ENCODE measurements at regions not wholly inside any gene's neighbourhood (a gene's known extent, or its start where the extent isn't known, plus 50 kb on each side); places are given as distances from the start of the nearest gene placed in this dataset.

DNA sequence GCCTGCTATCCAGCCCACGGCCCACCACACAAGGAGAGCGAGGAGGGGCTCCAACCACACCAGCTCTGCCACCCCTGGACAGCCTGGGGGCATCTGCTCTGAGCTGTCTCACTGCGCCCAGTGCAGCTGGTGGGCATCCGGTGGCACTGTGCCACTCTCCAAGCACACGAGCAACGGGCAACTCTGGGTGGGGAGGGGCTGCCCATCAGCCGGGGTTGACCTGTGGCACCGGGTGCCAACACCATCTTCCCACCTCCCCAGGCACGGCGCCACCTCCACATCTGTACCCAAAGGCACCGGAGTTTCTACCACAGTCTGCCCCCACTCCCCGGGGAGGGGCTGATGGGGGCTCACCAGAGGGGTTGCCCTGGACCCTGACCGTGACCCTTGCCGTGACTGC, 241.8 kb downstream of the RBFOX3 start:
- no peak for DNase-seq (ENCODE audit: low read depth)

DNA sequence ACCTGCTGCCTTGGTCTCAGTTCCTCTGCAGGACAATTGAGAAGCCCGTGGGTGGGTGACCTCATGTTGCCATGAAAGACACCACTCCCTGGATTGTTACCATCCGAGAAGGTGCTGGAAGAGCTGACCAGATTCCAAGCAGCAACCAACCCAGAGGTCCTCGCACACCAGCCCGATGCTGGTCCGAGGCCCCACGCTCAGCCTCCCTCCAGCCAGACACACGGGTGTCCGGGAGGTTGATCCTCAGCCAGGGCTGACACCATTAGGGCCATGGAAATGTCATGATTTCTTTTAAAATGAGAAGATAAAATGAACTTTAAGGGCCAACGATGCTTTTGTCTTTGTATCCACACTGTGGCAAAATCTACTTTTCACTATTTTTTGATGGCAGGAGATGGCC, 242.3 kb downstream of the RBFOX3 start:
- no peak for DNase-seq (ENCODE audit: low read depth)

DNA sequence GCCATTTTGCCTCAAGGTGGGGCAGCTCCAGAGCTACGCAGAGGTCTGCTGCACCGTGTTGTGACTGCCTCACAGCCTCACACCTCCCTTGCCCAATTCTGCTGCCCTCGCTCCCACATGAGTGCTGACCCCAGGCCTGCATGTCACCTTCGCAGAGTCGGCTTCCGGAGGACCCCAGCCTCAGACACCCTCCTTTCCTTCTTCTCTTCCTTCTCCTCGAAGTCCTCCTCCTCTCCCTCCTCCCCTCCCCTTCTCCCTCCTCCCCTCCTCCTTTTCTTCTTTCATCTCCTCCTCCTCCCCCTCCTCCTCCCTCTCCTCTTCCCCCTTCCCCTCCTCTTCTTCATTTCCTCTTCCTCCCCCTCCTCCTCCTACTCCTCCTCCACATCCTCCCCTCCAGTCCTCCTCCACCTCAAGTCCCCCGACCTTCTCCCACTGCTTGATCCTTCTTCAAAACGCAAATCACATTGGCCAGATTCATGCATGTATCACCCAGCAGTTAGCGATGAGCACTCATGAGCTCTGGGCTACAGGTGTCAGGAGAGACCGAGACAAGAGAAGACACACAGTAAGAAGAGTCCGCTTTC, 243.8 kb downstream of the RBFOX3 start:
- no peak for DNase-seq (ENCODE audit: low read depth)

DNA sequence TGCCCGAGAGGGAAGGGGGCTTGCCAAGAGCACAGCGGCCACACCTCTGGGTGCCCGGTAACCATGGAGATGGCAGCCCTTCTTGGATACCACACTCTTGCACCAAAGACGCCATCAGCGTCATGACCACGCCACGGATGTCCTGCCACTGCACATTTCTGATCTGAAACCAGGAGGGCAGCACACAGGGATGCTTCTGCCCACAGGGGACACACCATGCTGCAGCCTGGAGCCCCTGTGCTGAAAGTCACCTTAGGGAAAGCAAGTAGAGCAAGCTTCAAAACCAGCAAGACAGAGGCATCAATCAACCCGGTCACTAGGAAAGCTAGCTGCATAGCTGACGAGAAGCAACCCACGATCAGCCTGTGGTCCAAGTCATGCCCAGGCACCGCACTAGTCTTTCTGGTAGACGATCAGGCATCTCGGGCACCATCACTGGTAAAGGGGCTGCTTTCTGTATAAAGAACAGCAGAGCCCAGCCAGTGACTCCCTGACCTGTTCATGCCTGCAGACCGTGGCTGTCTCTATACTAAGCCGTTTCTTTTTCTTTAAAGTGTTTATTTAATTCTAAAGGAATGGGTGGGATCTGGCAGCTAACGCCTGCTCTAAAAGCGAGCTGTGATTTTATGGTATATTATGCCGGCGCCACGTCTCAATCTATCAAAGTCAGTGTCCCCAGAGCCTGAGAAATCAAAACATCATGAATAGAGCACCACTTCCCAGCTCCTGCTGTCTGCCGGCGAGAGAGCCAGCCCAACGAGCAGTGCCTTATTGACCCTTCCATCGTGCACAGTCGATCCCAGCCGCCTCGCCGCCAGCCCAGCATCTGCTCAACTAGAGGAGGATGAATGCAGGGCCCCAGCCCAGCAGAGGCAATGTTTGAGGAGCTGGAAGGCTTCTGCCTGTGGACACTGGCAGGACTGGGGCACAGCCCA, 244.7 kb downstream of the RBFOX3 start:
- no peak for DNase-seq (ENCODE audit: low read depth)

DNA sequence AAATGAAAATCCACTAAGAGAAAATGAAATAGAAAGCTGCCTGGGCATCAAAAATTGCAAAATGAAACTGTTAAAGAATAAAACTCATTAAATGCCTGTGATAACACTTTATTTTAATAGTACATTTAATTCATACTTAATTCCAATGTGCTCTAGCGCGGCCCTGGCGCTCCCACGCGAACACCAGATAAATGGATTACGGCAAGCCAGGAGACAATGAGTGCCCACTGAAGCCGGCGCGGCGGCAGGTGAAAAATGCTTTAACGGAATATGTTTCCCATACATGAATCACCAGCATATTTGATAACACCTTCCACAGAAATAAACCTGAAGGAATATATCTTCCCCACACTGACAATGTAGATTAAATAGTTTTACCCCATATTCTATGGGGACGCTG, 245.5 kb downstream of the RBFOX3 start:
- no peak for DNase-seq (ENCODE audit: low read depth)

DNA sequence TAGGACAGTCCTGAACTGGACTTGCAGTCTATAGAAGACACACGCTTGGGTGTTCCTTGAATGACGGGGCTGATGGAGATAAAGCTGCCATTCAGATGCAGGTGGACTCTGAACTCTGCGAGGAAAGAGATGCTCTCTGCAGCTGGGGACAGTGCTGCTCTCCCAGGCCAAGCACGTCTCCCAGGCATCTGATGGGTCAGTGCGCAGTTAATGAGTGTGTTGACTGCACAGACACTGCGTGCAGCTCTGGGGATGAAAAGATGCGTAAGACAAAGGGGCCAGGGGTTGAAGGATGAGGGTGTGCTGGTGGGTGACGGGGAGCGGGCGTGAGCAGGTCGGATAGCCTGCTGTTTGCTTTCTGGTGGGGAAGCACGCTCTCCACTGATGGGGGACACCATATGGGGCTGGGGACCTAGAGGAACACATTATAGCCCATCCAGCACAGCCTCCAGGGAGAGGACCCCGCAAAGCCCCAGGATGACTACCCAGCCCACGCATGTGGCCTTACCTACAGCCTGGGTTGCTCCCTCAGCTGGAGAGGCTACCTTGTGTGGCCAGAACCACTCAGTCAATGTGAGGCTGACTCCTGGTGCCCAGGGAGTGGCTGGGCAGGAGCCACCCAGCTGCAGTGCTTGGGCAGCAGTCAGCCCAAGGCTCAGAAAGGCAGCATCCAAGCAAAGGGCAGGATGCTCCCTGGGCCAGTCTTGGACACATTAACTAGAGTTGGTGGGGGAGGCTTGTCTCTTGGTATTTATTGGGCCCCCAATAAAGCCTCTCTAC, 246.3 kb downstream of the RBFOX3 start:
- DNase-seq (ENCODE audit: low read depth), result no peak

DNA sequence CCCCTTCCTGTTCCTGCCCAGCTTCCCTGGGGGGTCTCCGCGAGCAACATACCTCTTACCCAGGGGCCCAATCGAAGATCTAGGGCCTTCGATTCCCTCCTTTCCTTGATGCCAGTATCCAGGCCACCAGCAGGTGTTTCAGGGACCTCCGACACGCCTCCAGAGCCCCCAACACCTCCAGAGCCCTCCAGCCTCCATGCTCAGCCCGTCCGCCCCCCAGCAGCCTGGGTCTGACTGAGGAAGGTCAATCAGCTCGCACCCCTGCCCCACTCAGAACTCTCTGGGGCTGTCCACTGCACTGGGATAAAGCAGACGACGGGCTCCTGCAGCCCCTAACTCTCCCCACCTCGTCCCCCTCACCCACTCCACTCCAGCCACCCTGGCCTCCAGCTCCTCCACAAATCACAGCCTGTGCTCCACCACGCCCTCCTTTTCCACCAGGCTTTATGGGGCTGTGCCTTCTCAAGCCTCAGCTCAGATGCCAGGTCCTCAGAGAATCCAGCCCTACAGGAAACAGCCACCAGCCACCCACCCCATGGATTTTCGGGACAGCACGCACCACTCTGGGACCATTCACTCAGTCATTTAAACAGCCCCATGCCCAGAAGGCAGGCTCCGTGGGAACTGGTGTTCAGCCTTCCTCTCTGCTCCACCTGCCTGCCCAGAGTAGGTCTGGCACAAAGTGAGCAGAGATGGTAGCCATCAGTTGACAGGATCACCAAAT, 247.1 kb downstream of the RBFOX3 start:
- no peak for DNase-seq (ENCODE audit: low read depth)

DNA sequence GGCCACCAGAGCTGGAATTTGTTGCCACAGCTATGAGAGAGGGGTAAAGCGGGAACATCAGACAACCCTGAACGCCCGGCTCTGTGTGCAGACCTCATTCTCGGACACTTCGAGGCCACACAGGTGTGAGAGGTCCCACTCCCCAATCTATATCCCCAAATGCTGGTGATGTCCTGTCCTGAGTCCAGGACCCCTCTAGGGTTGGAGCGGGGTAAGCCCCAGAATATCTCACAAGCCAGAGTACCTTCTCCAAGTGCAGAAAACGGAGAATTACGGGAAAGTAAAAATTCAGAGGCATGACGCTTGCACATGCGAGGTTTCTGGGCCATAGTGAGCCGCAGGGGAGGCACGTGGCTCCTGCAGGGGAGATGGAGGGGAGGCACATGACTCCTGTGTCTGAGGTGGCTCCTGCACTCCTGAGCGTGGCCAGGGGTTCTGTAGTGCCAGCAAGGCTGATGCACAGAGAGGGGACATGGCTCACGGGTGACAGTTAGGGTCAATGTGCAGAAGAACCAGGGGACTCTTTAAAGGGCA, 248.0 kb downstream of the RBFOX3 start:
- no peak for DNase-seq (ENCODE audit: low read depth)

DNA sequence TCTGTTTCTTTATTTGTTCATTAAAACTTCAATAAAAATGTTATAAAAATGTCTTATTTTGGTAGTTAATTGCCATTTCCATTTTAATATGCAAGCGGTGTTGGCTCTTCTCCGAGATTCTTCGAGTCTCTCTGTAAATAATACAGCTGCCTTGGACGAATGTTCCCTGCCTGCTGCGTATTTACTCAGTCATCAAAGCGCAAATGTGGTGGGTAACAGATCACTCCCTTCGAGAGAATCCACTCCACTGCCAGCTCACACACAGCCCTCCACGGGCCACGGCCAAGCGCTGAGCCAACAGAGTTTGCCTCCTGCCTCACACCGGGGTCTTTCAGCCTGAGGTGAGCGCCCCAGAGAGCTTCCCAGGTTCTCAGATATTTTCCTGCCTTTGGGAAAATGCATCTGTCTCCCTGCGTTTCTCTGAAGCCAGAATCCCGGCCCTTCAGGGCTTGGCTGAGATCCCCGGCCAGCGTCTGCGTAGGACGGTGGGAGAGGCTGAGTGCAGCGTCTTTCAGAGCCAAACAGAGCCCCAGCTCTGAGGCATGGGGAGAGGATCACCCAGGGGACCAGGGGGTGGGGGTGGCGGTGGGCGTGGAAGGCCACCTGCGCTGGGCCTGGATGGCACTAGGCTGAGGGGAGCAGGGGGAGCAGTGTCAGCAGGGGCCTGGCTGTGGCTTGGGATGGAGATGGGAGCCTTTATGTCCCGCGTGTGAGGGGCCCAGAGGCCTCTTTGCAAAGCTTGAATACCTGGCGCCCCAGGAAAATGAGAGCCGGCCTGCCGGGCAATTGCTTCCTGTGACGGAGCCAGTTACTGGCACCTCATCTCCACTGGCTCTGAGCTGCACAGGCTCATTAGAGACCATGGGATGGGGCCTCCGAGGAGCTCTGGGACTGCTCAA, 248.7 kb downstream of the RBFOX3 start:
- DNase-seq (ENCODE audit: low read depth), result no peak

DNA sequence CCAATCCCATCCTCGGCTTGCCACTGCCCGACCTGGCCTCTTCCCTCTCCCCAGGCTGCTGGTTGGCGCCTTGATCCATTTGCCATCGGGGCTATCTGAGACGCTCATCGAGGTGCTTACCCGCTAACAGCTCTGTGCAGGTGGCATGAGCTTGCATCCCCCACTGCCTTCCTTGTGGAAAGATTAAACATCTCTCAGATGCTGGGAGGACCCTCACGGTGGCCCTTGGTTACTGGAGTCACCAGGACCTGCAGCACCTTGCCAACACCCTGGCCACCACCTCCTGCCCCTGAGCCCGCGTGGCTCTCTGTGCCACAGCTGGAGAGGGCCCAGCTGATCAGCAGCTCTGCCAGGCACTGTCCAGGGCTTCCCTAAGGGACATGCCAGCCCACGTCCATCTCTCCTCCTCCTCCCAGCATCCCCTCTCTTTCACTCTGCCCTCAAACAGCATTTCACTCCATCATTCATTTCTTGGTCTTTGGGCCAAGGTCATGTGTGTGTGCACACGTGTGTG, 249.6 kb downstream of the RBFOX3 start:
- no peak for DNase-seq (ENCODE audit: low read depth)

DNA sequence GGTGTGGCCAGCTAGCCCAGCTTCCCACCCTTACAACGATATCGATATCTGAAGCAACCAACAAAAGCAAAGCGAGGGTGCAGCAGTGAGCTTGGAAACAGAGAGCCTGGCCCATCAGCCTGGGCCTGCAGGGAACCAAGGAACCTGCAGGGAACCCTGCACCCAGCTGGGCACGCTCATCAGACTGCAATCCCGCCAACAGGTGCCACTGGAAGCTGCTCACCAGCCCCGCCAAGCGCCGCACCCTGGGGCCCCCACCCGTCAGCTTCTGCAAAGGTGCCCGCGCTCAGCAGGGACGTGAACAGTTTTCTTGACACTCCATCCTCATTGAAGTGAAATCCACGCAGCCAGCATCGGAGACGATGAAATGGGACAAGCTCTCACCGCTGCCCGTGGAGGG, 250.7 kb downstream of the RBFOX3 start:
- no peak for DNase-seq (ENCODE audit: low read depth)

DNA sequence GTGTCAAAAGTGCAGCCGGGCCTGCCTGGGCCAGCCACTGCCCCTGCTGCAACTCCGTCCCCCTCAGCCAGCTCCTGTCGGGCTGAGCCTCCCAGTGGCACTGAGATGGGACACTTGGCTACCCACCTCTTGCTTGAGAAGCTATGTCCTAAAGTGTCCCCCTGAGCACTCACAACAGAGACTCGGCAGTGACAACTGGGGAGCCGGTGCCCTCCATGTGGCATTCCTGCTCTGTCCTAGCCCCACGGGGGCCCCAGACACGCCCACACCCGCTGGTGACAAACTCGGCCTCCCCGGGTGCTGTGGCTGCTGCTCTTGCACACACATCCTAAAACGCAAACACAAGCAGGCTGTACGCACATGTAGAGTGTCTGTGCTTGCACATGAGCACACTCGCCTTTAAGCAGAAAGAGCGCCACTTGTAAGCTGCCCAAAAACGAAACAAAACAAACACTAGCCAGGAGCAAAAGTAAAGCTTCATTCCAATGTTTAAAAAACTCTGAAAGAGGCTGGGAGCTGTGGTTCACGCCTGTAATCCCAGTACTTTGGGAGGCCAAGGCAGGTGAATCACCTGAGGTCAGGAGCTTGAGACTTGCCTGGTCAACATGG, 253.9 kb downstream of the RBFOX3 start:
- no peak for DNase-seq (ENCODE audit: low read depth)

DNA sequence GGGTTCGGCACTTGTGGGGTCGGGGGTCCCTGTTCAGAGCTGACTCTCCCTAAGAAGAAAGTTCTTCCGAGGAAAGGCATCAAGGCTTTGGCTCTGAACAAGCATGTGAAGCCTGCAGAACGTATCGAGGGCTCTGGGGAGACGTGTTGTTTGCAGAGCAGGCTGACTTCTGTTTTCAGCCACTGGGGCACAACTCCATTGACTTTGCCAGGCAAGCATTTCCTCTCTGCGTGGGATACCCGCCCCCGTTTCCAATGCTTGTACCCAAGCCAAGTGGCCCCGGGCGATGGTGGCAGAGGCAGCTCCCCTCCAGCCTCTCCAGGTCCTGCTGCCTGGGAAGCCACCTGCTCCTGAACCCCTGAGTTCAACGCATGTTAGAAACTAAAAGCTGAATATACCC, 255.7 kb downstream of the RBFOX3 start:
- DNase-seq (ENCODE audit: low read depth), result no peak

DNA sequence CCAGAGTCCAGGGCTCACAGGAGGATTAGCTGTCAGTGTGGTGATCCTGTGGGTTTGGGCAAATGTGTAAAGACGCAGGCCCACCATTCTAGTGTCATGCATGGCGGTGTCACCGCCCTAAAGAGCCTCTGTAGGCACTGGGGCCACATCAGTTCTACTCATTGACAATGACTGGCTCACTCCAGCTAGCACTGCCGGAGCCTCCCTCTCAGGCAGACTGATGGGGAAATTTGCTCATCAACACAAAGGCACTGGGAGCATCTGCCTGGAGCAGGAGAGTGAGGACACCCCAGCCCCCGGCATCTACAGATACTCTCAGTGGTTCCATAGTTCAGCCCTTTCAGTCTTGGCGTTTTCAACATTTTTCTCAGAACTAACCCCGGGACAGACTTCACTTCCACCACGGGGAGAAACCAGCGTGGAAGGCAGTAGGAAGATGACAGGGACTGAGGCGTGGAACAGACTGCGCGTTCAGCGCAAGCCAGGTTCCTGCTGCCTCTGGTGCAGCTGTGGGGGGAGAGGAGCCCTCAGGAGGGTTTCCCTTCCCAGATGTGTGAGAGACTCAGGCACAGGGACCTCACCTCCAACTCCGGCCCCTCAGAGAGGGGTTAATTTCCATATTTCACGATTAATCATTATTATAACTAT, 256.6 kb downstream of the RBFOX3 start:
- no peak for DNase-seq (ENCODE audit: low read depth)

DNA sequence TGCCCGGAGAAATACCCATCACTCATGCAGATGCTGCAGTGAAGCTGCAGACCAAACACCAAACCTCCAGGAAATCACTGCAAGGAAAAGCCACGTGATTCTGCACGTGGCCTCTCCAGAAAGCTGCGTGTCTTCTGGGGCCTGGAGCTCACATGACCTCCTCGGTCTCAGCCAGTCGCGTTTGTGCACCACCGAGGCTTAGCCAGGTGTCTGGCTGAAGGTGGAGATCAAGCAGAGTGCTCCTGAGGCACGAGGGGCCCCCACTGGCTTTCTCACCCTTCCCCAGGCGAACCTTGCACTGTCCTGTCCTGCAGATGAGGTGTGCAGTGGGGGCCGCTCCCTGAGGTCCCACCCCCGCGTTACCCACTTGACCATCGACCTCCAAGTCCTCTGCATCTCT, 257.3 kb downstream of the RBFOX3 start:
- no peak for DNase-seq (ENCODE audit: low read depth)

DNA sequence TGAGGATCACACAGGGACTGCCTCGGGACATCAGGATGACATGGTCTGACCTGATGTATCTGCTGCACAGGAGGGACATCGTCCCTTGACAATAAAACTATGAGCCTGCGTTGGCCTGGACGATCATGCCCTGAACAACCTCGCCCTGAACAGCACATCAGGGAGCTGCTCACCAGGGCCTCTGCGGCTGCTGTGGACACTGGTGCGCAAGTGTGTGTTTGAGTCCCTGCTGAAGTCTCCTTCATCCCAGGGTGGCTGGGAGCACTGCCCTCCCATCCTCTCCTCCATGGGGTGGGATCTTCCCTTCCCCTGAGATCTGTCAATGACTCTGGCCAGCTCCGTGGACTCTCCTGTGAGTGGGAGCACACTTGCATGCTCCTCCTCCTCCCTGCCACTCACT, 257.8 kb downstream of the RBFOX3 start:
- DNase-seq (ENCODE audit: low read depth), result no peak

DNA sequence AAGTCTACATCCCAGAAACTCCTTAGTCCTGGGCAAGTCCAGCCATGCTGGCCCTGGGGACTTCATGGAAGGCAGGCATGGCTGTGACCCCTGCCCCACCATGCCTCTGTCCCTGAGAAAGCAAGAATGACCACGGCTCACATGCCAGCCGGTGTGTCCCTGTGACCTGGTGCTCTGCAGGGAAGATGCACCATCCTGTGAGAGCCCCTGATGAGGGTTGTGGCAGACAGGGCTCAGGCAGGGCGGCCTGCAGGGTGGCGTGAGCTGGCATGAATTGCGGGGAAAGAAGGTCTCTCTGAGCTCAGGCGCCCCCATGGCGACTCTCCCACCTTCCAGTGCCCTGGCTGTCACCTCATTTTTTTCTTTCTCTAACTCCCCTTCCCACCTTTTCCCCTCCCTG, 260.3 kb downstream of the RBFOX3 start:
- DNase-seq (ENCODE audit: low read depth), result no peak

DNA sequence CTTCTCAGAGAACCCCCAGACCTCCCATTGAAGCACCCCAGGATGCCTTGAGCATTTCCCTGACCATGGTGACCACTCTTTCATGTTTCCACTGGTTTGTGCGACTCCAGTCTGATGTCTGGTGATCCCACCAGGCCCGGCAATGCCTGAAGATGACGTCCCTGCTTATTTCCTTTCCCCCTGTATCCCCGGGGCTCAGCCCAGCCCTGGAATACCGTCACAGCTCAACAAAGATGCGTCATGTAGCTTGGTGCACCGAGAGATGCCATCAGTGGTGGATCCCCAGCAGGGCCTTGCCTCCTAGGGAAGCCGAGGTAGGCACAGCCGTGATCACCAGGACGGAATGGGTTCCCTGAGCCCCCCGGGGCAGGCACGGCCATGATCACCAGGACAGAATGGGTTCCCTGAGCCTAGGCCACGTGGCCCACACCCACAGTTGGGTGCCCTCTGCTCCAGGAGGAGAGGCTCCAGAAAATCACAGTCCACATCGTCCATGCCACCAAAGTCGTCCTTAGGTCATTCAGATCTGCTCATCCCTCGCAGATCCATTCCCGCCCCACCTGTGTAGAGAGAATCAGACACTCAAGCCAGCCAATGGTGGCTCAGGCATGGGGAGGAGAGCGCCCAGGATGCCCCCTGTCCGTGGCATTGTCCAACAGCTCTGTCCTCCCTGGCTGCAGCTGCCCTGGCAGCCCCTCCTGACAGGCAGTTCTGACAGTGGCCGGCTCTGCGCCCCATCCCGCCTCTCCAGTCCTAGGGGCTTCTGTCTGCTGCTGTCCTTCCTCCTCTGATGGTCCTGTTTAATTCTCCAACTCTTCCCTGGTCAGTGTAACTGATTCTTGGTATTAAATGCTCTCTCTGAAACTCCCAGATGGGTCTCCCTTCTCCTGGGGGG, 261.1 kb downstream of the RBFOX3 start:
- no peak for DNase-seq (ENCODE audit: low read depth)

DNA sequence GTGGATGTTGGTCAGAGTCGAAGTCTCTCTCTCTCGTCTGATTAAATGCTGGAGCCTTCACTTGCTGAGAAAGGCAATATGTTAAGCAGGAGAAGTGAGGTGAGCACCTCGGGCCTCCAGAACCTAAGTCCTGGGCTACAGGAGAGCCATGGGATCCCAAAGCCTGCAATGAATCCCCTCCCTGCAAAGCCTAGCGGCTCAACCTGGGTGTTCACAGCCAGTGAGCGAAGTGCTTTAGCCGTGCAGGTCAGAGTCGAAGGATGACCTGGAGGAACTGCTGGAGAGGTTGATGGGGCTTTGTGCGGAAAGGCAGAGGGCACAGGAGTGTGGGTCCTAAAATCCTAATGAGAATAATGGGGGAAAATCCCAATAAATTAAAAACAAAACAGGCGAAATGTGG, 267.8 kb downstream of the ENGASE start:
- no peak for DNase-seq (ENCODE audit: low read depth)

Measured in activated T-cell treated with anti-CD3 and anti-CD28 coated beads for 24 hours (primary cell).